A549 (cell line): ENCODE measurements at regions not wholly inside any gene's neighbourhood (a gene's known extent, or its start where the extent isn't known, plus 50 kb on each side); places are given as distances from the start of the nearest gene placed in this dataset.

Source experiments
- ATAC-seq, 2 experiments: fragments of 200-7000 bp in 1 of 2; fragments of >200 bp in 1 of 2; cut with Nextera tagmentation in 1 of 2; cut with Tn5 transposase in 1 of 2; 3 replicates each; pipeline versions ENCODE4 v1.8.0 to v1.9.1; 2018 to 2020; ENCODE audit warnings: mild to moderate bottlenecking in 1 of 2, moderate library complexity in 1 of 2
- CTCF ChIA-PET: fragments of 300-600 bp; sonication (Branson Sonifier 250); formaldehyde crosslinking; extraction: SDS; loops from one replicate; lab custom pipeline; 2021; ENCODE audit warnings: antibody characterized with exemption, inconsistent platforms; lab: Yijun Ruan, JAX
- POLR2A ChIA-PET: fragments of 350-600 bp; formaldehyde crosslinking; extraction: SDS; loops from one replicate; lab custom pipeline; 2021; ENCODE audit warnings: antibody characterized with exemption, inconsistent platforms; lab: Yijun Ruan, JAX
- DNase-seq, 2 experiments: peaks; one replicate each; pipeline versions ENCODE4 v3.0.0 to v3.0.0-alpha.2; 2011 to 2016; ENCODE audit warnings: low read depth in 1 of 2, low spot score in 1 of 2
- FAIRE-seq: peaks from 2 replicates; lab custom pipeline; 2011; peaks lifted over from hg19 to GRCh38; lab: Jason Lieb, UNC
- H3K27ac ChIP-seq, 2 experiments: fragments of >200 bp; sonication (Bioruptor Twin); formaldehyde crosslinking; 3 replicates each; pipeline ENCODE4 v1.5.1; 2016 to 2017
- H3K4me1 ChIP-seq: fragments of >200 bp; sonication (Bioruptor Twin); formaldehyde crosslinking; 3 replicates; pipeline ENCODE4 v1.6.1; 2016
- H3K4me2 ChIP-seq: fragments of >200 bp; sonication (Bioruptor Twin); formaldehyde crosslinking; 3 replicates; pipeline ENCODE4 v1.6.1; 2016
- H3K4me3 ChIP-seq: fragments of >200 bp; sonication (Bioruptor Twin); formaldehyde crosslinking; 3 replicates; pipeline ENCODE4 v1.5.1; 2016
- H3K9me3 ChIP-seq: fragments of >200 bp; sonication (Bioruptor Twin); formaldehyde crosslinking; 3 replicates; pipeline ENCODE4 v1.6.1; 2016
- BHLHE40 ChIP-seq: IDR thresholded peaks from 2 replicates; pipeline ENCODE4 v1.6.1; 2012; ENCODE audit warnings: low read depth, low read length, inconsistent platforms
- CBX2 ChIP-seq: fragments of 200-600 bp; sonication (generic); IDR thresholded peaks from 2 replicates; pipeline ENCODE4 v1.6.1; 2016; ENCODE audit warnings: low read depth, mild to moderate bottlenecking, borderline replicate concordance
- CEBPB ChIP-seq, 2 experiments: fragments of >200 bp in 1 of 2; sonication (Bioruptor Twin) in 1 of 2; formaldehyde crosslinking in 1 of 2; IDR thresholded peaks; 2 replicates each; pipeline ENCODE4 v1.6.1; 2012 to 2016
- CHD2 ChIP-seq: fragments of 150-350 bp; IDR thresholded peaks from 2 replicates; pipeline ENCODE4 v1.6.1; 2014; ENCODE audit warnings: low read length; ENCODE audit not compliant: partially characterized antibody
- CTCF ChIP-seq: fragments of >200 bp; sonication (Bioruptor Twin); formaldehyde crosslinking; IDR thresholded peaks from 3 replicates; pipeline ENCODE4 v1.5.1; 2016
- EHMT2 ChIP-seq: fragments of 200-600 bp; sonication (generic); IDR thresholded peaks from 2 replicates; pipeline ENCODE4 v1.6.1; 2016; ENCODE audit warnings: antibody characterized with exemption, low read depth, mild to moderate bottlenecking, moderate library complexity
- ESRRA ChIP-seq: fragments of 150-350 bp; IDR thresholded peaks from 2 replicates; pipeline ENCODE4 v1.6.1; 2014; ENCODE audit warnings: mild to moderate bottlenecking, low read length, borderline replicate concordance
- GATA3 ChIP-seq: IDR thresholded peaks from 2 replicates; pipeline ENCODE4 v1.6.1; 2012; ENCODE audit warnings: borderline replicate concordance
- HDAC2 ChIP-seq: fragments of 200-600 bp; sonication (generic); IDR thresholded peaks from 2 replicates; pipeline ENCODE4 v1.6.1; 2016
- HEYL ChIP-seq: fragments of 250-450 bp; sonication (Bioruptor Pico); IDR thresholded peaks from 2 replicates; pipeline ENCODE4 v1.8.0; 2021; ENCODE audit warnings: mild to moderate bottlenecking, moderate library complexity
- HMGXB4 ChIP-seq: fragments of 250-450 bp; sonication (Bioruptor Pico); IDR thresholded peaks from 2 replicates; pipeline ENCODE4 v1.5.0; 2021; ENCODE audit warnings: mild to moderate bottlenecking, moderate library complexity, borderline replicate concordance
- HOXB5 ChIP-seq: fragments of 250-450 bp; sonication (Bioruptor Pico); IDR thresholded peaks from 2 replicates; pipeline ENCODE4 v1.5.0; 2020; ENCODE audit warnings: mild to moderate bottlenecking, moderate library complexity
- JUN ChIP-seq, 2 experiments: fragments of >200 bp; sonication (Bioruptor Twin); formaldehyde crosslinking; IDR thresholded peaks; 2 replicates in 1 of 2; 3 replicates in 1 of 2; pipeline ENCODE4 v1.6.1; 2016 to 2017
- JUNB ChIP-seq: fragments of >200 bp; sonication (Bioruptor Twin); formaldehyde crosslinking; IDR thresholded peaks from 2 replicates; pipeline ENCODE4 v1.6.1; 2016
- KDM1A ChIP-seq: fragments of 200-600 bp; sonication (generic); IDR thresholded peaks from 2 replicates; pipeline ENCODE4 v1.6.1; 2016; ENCODE audit warnings: low read depth, mild to moderate bottlenecking
- NPAS2 ChIP-seq: fragments of 250-450 bp; sonication (Bioruptor Pico); IDR thresholded peaks from 2 replicates; pipeline ENCODE4 v1.8.0; 2022; ENCODE audit warnings: mild to moderate bottlenecking, moderate library complexity, borderline replicate concordance
- PHF8 ChIP-seq: fragments of 200-600 bp; sonication (generic); IDR thresholded peaks from 2 replicates; pipeline ENCODE4 v1.6.1; 2016; ENCODE audit warnings: low read depth, mild to moderate bottlenecking, antibody characterized with exemption, moderate library complexity, borderline replicate concordance
- POLR2A ChIP-seq: IDR thresholded peaks from 2 replicates; pipeline ENCODE4 v1.6.1; 2012; ENCODE audit warnings: mild to moderate bottlenecking, low read length
- RCOR1 ChIP-seq: fragments of 150-350 bp; IDR thresholded peaks from 2 replicates; pipeline ENCODE4 v1.6.1; 2014; ENCODE audit warnings: antibody characterized with exemption, low read length, low read depth
- TFCP2L1 ChIP-seq: fragments of 250-450 bp; sonication (Bioruptor Pico); IDR thresholded peaks from 2 replicates; pipeline ENCODE4 v1.5.0; 2021; ENCODE audit warnings: mild to moderate bottlenecking
- ZC3H11A ChIP-seq: fragments of 450-650 bp; IDR thresholded peaks from 2 replicates; pipeline ENCODE4 v1.6.1; 2014; ENCODE audit warnings: antibody characterized with exemption, mild to moderate bottlenecking
- WGBS: methylation state at CpG from one replicate; pipeline ENCODE4 v1.1.6; 2017; ENCODE audit errors: missing lambda C conversion rate; 5-methylcytosine and 5-hydroxymethylcytosine counted together
- TF ChIP-seq, protein P1 (sequence below): fragments of >200 bp; sonication (Bioruptor Twin); formaldehyde crosslinking; IDR thresholded peaks from 2 replicates; pipeline ENCODE4 v1.6.1; 2016
- TF ChIP-seq, protein P2 (sequence below): fragments of 250-450 bp; sonication (Bioruptor Pico); IDR thresholded peaks from 2 replicates; pipeline ENCODE4 v1.5.0; 2020; ENCODE audit warnings: low read depth, mild to moderate bottlenecking, moderate library complexity
- TF ChIP-seq, protein P3 (sequence below): IDR thresholded peaks from 2 replicates; pipeline ENCODE4 v1.6.1; 2012

- DNase-seq (no peak), FAIRE-seq (no peak), ATAC-seq (no peak)
- Histone ChIP-seq H3K4me2 (no peak overlapping the region), H3K27ac (no peak overlapping the region), H3K4me3 (no peak overlapping the region), H3K4me1 (no peaks in the 10 kb centered on the region), H3K9me3 (no peaks in the 10 kb centered on the region)
- no peak for TF ChIP-seq GATA3
- no peak for TF ChIP-seq CBX2
- TF ChIP-seq CHD2 = no peak
- TF ChIP-seq POLR2A = no peak
- no peak for TF ChIP-seq HEYL (CRISPR knock-in tag)
- TF ChIP-seq TFCP2L1 = no peak
- TF ChIP-seq EHMT2 = no peak
- ChIA-PET POLR2A (no interaction called here), CTCF (interaction anchor here (0.6 kb wide), 1 partner anchor 155 kb away, joined by 4 read pairs; no protein-coding TSS in a partner anchor)
- WGBS = 14% methylated on average over 7 of the region's 7 CpGs
Observed at GRCh38 chr13:58024103-58024502, 392.6 kb downstream of the PCDH17 start.

GRCh38 chr13:58025821-58026220, 394.3 kb downstream of the PCDH17 start:
- ATAC-seq (no peak), DNase-seq (no peak), FAIRE-seq (no peak)
- no peak for TF ChIP-seq CEBPB (IDR thresholded peaks at IDR 0.05)
- TF ChIP-seq RCOR1 = no peak
- TF ChIP-seq, protein P1, sequence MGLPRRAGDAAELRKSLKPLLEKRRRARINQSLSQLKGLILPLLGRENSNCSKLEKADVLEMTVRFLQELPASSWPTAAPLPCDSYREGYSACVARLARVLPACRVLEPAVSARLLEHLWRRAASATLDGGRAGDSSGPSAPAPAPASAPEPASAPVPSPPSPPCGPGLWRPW = no peak
- TF ChIP-seq, protein P2, sequence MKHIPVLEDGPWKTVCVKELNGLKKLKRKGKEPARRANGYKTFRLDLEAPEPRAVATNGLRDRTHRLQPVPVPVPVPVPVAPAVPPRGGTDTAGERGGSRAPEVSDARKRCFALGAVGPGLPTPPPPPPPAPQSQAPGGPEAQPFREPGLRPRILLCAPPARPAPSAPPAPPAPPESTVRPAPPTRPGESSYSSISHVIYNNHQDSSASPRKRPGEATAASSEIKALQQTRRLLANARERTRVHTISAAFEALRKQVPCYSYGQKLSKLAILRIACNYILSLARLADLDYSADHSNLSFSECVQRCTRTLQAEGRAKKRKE (CRISPR knock-in tag) = no peak
- no peak for TF ChIP-seq BHLHE40
- no peak for TF ChIP-seq JUN (IDR thresholded peaks at IDR 0.05)
- no peak for TF ChIP-seq HDAC2
- TF ChIP-seq, protein P3, sequence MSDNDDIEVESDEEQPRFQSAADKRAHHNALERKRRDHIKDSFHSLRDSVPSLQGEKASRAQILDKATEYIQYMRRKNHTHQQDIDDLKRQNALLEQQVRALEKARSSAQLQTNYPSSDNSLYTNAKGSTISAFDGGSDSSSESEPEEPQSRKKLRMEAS = no peak
- no peak for TF ChIP-seq ESRRA
- TF ChIP-seq HMGXB4 (CRISPR knock-in tag) = no peak
- no peak for TF ChIP-seq HOXB5 (CRISPR knock-in tag)
- no peak for TF ChIP-seq JUNB
- TF ChIP-seq GATA3 = no peak
- no peak for TF ChIP-seq KDM1A
- TF ChIP-seq NPAS2 = no peak
- TF ChIP-seq ZC3H11A = no peak
- no peak for TF ChIP-seq PHF8
- no peak for TF ChIP-seq CTCF
- H3K4me3 ChIP-seq = no peak overlapping the region
- CTCF ChIA-PET = no interaction called here
- H3K4me2 ChIP-seq = no peak overlapping the region
- no peak overlapping the region for H3K27ac ChIP-seq
- H3K9me3 ChIP-seq = no peaks in the 10 kb centered on the region
- POLR2A ChIA-PET = no interaction called here
- 0% methylated on average over 1 of the region's 1 CpG for WGBS
- no peaks in the 10 kb centered on the region for H3K4me1 ChIP-seq
